Bone marrow (tissue), 2 donors: ENCODE measurements at regions not wholly inside any gene's neighbourhood (a gene's known extent, or its start where the extent isn't known, plus 50 kb on each side); places are given as distances from the start of the nearest gene placed in this dataset.

Experiments
- DNase-seq, 2 donors: peaks; one replicate each; lab custom pipeline; 2025; lab: John Stamatoyannopoulos, UW

- no peak for DNase-seq
Observed at GRCh38 chr10:10213237-10213636, 804.4 kb upstream of the CELF2 start.

- DNase-seq: no peak
Observed at GRCh38 chr10:10222304-10222841, 795.3 kb upstream of the CELF2 start.

- no peak for DNase-seq
Observed at GRCh38 chr10:10223131-10223530, 794.5 kb upstream of the CELF2 start.

- no peak for DNase-seq
Observed at GRCh38 chr10:10225136-10225676, 792.5 kb upstream of the CELF2 start.

- DNase-seq: no peak
Observed at GRCh38 chr10:10233229-10233628, 784.4 kb upstream of the CELF2 start.

GRCh38 chr10:10235003-10235402 is 782.7 kb upstream of the CELF2 start:
- DNase-seq: no peak

GRCh38 chr10:10247585-10247984 is 770.1 kb upstream of the CELF2 start:
- no peak for DNase-seq

- DNase-seq: no peak
Observed at GRCh38 chr10:10256860-10257259, 760.8 kb upstream of the CELF2 start.

GRCh38 chr10:10259013-10259412 is 758.7 kb upstream of the CELF2 start:
- DNase-seq: no peak

GRCh38 chr10:10270126-10271050 is 747.3 kb upstream of the CELF2 start:
- DNase-seq: no peak

GRCh38 chr10:10271639-10272192 is 746.0 kb upstream of the CELF2 start:
- no peak for DNase-seq

- DNase-seq: no peak
Observed at GRCh38 chr10:10273661-10274060, 744.0 kb upstream of the CELF2 start.

- DNase-seq: no peak
Observed at GRCh38 chr10:10279906-10280305, 737.8 kb upstream of the CELF2 start.

GRCh38 chr10:10292501-10292900 is 725.2 kb upstream of the CELF2 start:
- no peak for DNase-seq

- no peak for DNase-seq
Observed at GRCh38 chr10:10293041-10293440, 724.6 kb upstream of the CELF2 start.

- DNase-seq: no peak
Observed at GRCh38 chr10:10293481-10293951, 724.2 kb upstream of the CELF2 start.

GRCh38 chr10:10294184-10294880 is 723.3 kb upstream of the CELF2 start:
- no peak for DNase-seq

GRCh38 chr10:10294881-10295529 is 722.7 kb upstream of the CELF2 start:
- no peak for DNase-seq

GRCh38 chr10:10295537-10295936 is 722.1 kb upstream of the CELF2 start:
- no peak for DNase-seq

GRCh38 chr10:10302689-10303088 is 715.0 kb upstream of the CELF2 start:
- DNase-seq: no peak

- DNase-seq: no peak
Observed at GRCh38 chr10:10307036-10307435, 710.6 kb upstream of the CELF2 start.

GRCh38 chr10:10307551-10307950 is 710.1 kb upstream of the CELF2 start:
- no peak for DNase-seq
